Neural progenitor cell (in vitro differentiated cells): ENCODE measurements at regions not wholly inside any gene's neighbourhood (a gene's known extent, or its start where the extent isn't known, plus 50 kb on each side); places are given as distances from the start of the nearest gene placed in this dataset.

Experiments used
- CTCF ChIP-seq: fragments of 200-600 bp; sonication (generic); IDR thresholded peaks from 2 replicates; pipeline ENCODE4 v1.5.1; 2017; ENCODE audit warnings: antibody characterized with exemption, mild to moderate bottlenecking
- EZH2 ChIP-seq: fragments of 200-600 bp; sonication (generic); IDR thresholded peaks from 2 replicates; pipeline ENCODE4 v1.6.1; 2017; ENCODE audit warnings: antibody characterized with exemption, mild to moderate bottlenecking, moderate library complexity

GRCh38 chrX:5733501-5733900, 495.2 kb downstream of the NLGN4X start:
- no peak for TF ChIP-seq EZH2
- no peak for TF ChIP-seq CTCF
